ENCODE measurements at regions not wholly inside any gene's neighbourhood (a gene's known extent, or its start where the extent isn't known, plus 50 kb on each side); places are given as distances from the start of the nearest gene placed in this dataset.

- H3K9ac ChIP-seq (ENCODE audit: low read depth in 2 of 2, low read length in 2 of 2): no peak overlapping the region
- H3K27me3 ChIP-seq: no peaks in the 10 kb centered on the region
- no peaks in the 10 kb centered on the region for H3K9me3 ChIP-seq
- H3K36me3 ChIP-seq: no peaks in the 10 kb centered on the region
- TF ChIP-seq CTCF (IDR thresholded peaks at IDR 0.05): no peak
- no peak overlapping the region for H3K27ac ChIP-seq
- H3K4me3 ChIP-seq: no peak overlapping the region
- DNase-seq: no peak
- intact Hi-C loops (cut with DNase I): no loop called here
- no peaks in the 10 kb centered on the region for H3K4me1 ChIP-seq
Observed at GRCh38 chr6:147060636-147061035, 143.6 kb upstream of the STXBP5 start.

GRCh38 chr6:147061252-147061651 is 143.0 kb upstream of the STXBP5 start:
- TF ChIP-seq CTCF (IDR thresholded peaks at IDR 0.05): no peak
- Histone ChIP-seq H3K4me1 (no peaks in the 10 kb centered on the region), H3K9ac (ENCODE audit: low read depth in 2 of 2, low read length in 2 of 2) (no peak overlapping the region), H3K36me3 (no peaks in the 10 kb centered on the region), H3K27me3 (no peaks in the 10 kb centered on the region), H3K9me3 (no peaks in the 10 kb centered on the region), H3K27ac (no peak overlapping the region), H3K4me3 (no peak overlapping the region)
- intact Hi-C loops (cut with DNase I): no loop called here
- no peak for DNase-seq

- H3K4me3 ChIP-seq: no peak overlapping the region
- no peaks in the 10 kb centered on the region for H3K4me1 ChIP-seq
- H3K9ac ChIP-seq (ENCODE audit: low read depth in 2 of 2, low read length in 2 of 2): no peak overlapping the region
- H3K9me3 ChIP-seq: no peaks in the 10 kb centered on the region
- no peaks in the 10 kb centered on the region for H3K36me3 ChIP-seq
- TF ChIP-seq CTCF (IDR thresholded peaks at IDR 0.05): no peak
- no peaks in the 10 kb centered on the region for H3K27me3 ChIP-seq
- DNase-seq: no peak
- no peak overlapping the region for H3K27ac ChIP-seq
- intact Hi-C loops (cut with DNase I): no loop called here
Observed at GRCh38 chr6:147063469-147064031, 140.7 kb upstream of the STXBP5 start.

- Histone ChIP-seq H3K4me3 (no peak overlapping the region), H3K36me3 (no peaks in the 10 kb centered on the region), H3K27me3 (no peaks in the 10 kb centered on the region), H3K9me3 (no peaks in the 10 kb centered on the region), H3K4me1 (no peaks in the 10 kb centered on the region), H3K27ac (peak overlapping the region; percentile 35), H3K9ac (ENCODE audit: low read depth in 2 of 2, low read length in 2 of 2) (no peak overlapping the region)
- no peak for TF ChIP-seq CTCF (IDR thresholded peaks at IDR 0.05)
- peak; percentile 35 for DNase-seq
- intact Hi-C loops (cut with DNase I): no loop called here
Observed at GRCh38 chr6:147065786-147066185, 138.4 kb upstream of the STXBP5 start.

GRCh38 chr6:147067184-147067583 is 137.0 kb upstream of the STXBP5 start:
- no peak for DNase-seq
- no peak overlapping the region for H3K9ac ChIP-seq (ENCODE audit: low read depth in 2 of 2, low read length in 2 of 2)
- no peak overlapping the region for H3K4me3 ChIP-seq
- TF ChIP-seq CTCF (IDR thresholded peaks at IDR 0.05): no peak
- no peaks in the 10 kb centered on the region for H3K4me1 ChIP-seq
- H3K27me3 ChIP-seq: no peaks in the 10 kb centered on the region
- intact Hi-C loops (cut with DNase I): no loop called here
- H3K27ac ChIP-seq: no peak overlapping the region
- no peaks in the 10 kb centered on the region for H3K36me3 ChIP-seq
- H3K9me3 ChIP-seq: no peaks in the 10 kb centered on the region
